ENCODE measurements at regions not wholly inside any gene's neighbourhood (a gene's known extent, or its start where the extent isn't known, plus 50 kb on each side); places are given as distances from the start of the nearest gene placed in this dataset.

DNA sequence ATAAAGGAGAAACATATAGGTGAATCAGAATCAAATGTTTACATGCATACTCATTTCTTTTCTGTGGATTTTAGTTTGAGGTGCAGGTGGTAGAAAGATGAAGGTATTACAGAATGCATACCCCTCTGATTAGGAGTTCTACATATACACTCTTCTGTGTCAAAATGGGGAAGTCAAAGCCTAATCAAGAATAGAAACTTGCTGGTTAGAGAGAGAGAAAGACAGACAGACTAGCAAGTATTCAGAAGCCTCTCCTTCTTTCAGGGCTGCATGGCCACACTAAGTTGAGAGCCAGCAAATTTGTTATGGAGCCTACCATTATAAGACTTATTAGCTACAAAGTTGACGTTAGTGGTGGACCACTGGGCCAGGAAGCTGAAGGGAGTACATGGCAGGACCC lies 358.3 kb upstream of the EYS start:
- H3K4me1 ChIP-seq (ENCODE audit: control insufficient read depth, insufficient read depth, low read length, poor library complexity, severe bottlenecking): no peaks in the 10 kb centered on the region
- H3K36me3 ChIP-seq (ENCODE audit: control insufficient read depth, insufficient read depth, low read length): no peaks in the 10 kb centered on the region
- WGBS, 2 experiments (ENCODE audit: insufficient coverage in 2 of 2): 100% methylated on average over 1 of the region's 1 CpG; no CpG with 5 or more reads in 1 of the 2 experiments
- H3K27ac ChIP-seq (ENCODE audit: low read depth, low read length, severe bottlenecking): no peak overlapping the region
- H3K4me3 ChIP-seq (ENCODE audit: extremely low read depth, insufficient read depth, low read length, poor library complexity, severe bottlenecking): no peak overlapping the region
- no peaks in the 10 kb centered on the region for H3K9me3 ChIP-seq (ENCODE audit: control insufficient read depth, low read length)

DNA sequence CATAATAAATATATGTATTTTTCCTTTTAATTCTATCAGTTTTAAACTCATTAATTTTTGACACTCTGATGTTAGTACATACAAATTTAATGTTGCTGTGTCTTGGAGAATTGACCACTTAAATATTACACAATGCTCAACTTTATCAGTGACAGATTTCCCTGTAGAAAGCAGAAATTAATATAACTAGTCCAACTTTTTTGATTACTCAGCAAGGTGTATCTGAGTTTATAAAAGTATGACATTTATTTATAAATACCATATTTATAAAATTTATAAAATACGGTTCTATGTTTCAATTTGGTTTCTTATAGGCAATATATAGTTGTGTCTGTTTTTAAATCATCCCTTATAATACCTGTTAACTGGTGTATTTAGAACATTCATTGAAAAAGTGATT lies 350.0 kb upstream of the EYS start:
- Histone ChIP-seq H3K27ac (ENCODE audit: low read depth, low read length, severe bottlenecking) (no peak overlapping the region), H3K4me3 (ENCODE audit: extremely low read depth, insufficient read depth, low read length, poor library complexity, severe bottlenecking) (no peak overlapping the region), H3K9me3 (ENCODE audit: control insufficient read depth, low read length) (no peaks in the 10 kb centered on the region), H3K36me3 (ENCODE audit: control insufficient read depth, insufficient read depth, low read length) (no peaks in the 10 kb centered on the region), H3K4me1 (ENCODE audit: control insufficient read depth, insufficient read depth, low read length, poor library complexity, severe bottlenecking) (no peaks in the 10 kb centered on the region)
- WGBS, 2 experiments (ENCODE audit: insufficient coverage in 2 of 2): no CpG with 5 or more reads among the region's 1 CpG

DNA sequence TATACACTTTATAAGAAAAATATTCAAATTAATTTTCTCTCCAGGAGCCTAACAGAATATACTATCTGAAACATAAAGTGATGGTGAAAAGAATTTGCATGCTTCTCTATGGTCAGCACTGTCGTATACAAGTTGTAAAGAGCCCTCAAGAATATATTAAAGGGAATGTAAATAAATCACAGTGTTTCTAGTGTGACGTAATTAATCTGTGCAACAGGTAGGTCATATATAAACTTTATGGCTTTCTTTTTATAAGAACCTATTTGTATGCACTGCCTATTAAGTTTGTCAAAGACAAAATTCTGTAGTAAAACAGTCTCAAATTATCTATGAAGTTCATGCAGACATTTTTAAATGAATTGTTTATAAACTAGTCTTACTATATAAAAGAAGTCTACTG lies 347.9 kb upstream of the EYS start:
- 82% methylated on average over 2 of the region's 2 CpGs; no CpG with 5 or more reads in 1 of the 2 experiments for WGBS, 2 experiments (ENCODE audit: insufficient coverage in 2 of 2)
- H3K36me3 ChIP-seq (ENCODE audit: control insufficient read depth, insufficient read depth, low read length): no peaks in the 10 kb centered on the region

DNA sequence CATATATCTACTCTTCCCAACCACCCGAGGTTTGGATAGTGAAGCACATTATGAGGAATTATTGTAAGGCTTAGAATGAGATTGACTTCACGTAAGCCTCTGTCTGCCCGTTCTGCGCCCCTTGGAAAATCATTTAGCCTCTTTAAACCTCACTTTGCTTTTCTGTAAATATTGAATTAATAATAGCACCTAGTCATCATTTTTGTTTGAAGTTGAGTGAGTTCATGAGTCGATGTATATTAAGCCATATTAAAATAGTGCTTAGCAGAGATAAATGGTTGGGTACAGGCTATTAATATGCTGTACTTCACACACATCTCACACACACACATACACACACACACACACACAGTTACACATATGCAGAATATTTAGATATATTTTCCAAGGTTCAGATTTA lies 344.8 kb upstream of the EYS start:
- Histone ChIP-seq H3K27ac (ENCODE audit: low read depth, low read length, severe bottlenecking) (no peak overlapping the region), H3K36me3 (ENCODE audit: control insufficient read depth, insufficient read depth, low read length) (no peaks in the 10 kb centered on the region), H3K4me3 (ENCODE audit: extremely low read depth, insufficient read depth, low read length, poor library complexity, severe bottlenecking) (no peak overlapping the region), H3K4me1 (ENCODE audit: control insufficient read depth, insufficient read depth, low read length, poor library complexity, severe bottlenecking) (no peaks in the 10 kb centered on the region), H3K9me3 (ENCODE audit: control insufficient read depth, low read length) (no peaks in the 10 kb centered on the region)
- no CpG with 5 or more reads among the region's 5 CpGs for WGBS, 2 experiments (ENCODE audit: insufficient coverage in 2 of 2)

More for the DNA sequence above, 347.9 kb upstream of the EYS start:
- Histone ChIP-seq H3K4me3 (ENCODE audit: extremely low read depth, insufficient read depth, low read length, poor library complexity, severe bottlenecking) (no peak overlapping the region), H3K27ac (ENCODE audit: low read depth, low read length, severe bottlenecking) (no peak overlapping the region), H3K4me1 (ENCODE audit: control insufficient read depth, insufficient read depth, low read length, poor library complexity, severe bottlenecking) (no peaks in the 10 kb centered on the region), H3K9me3 (ENCODE audit: control insufficient read depth, low read length) (no peaks in the 10 kb centered on the region)

DNA sequence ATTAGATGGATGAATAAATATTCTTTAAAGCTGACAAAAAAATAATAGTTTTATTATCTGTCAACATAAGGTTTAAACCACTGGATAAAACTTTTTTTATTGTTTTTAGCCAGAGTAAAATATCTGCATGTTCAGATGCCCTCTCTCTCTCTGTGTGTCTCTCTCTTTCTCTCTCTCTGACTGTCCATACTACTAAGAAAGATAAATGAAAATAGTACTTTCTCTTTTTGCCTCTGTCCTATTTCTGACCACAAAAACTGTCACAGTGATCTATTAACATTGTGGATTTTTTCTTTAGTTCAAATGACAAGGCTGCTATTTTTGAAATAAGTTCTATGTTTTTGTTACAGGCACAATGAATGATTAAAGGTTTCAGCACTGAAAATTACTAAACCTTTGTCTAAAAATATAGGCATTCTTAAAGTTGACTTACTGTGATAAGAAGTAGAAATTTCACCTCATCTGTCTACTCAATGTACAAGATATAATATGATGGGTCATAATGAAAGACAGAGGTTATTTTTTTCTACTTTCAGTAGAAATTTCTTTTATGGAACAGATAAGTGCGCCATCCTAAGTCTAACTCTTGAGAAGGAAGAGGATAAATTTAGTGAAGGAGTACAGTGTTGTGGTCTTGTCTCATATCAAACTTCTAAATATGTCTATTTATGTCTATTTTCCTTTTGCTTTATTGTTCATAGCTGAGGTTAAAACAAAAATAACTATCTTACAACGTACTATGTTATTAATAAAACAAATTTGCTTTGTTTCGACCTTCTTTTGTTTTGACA lies 341.9 kb upstream of the EYS start:
- Histone ChIP-seq H3K4me3 (ENCODE audit: extremely low read depth, insufficient read depth, low read length, poor library complexity, severe bottlenecking) (no peak overlapping the region), H3K4me1 (ENCODE audit: control insufficient read depth, insufficient read depth, low read length, poor library complexity, severe bottlenecking) (no peaks in the 10 kb centered on the region), H3K27ac (ENCODE audit: low read depth, low read length, severe bottlenecking) (no peak overlapping the region), H3K36me3 (ENCODE audit: control insufficient read depth, insufficient read depth, low read length) (no peaks in the 10 kb centered on the region), H3K9me3 (ENCODE audit: control insufficient read depth, low read length) (no peaks in the 10 kb centered on the region)
- WGBS, 2 experiments (ENCODE audit: insufficient coverage in 2 of 2): no CpG with 5 or more reads among the region's 3 CpGs

DNA sequence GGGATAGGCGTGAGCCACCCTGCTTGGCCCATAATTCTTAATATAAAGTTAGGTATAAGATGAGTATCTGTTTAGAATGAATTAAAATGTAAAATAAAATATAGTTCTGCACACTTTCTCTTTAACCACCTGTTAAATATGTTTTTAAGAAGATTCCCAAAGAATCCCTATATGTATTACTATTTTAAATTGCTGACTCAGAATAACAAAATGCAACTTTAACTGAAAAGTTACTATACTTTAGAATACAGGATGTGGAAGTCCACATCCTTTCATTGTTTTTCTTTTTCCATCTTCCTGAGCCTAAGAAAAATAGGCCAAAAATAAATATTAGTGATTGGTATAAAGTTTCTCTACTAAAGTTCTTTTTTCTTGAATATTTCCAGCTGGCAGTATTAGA lies 325.6 kb upstream of the EYS start:
- no CpG with 5 or more reads among the region's 1 CpG for WGBS, 2 experiments (ENCODE audit: insufficient coverage in 2 of 2)
- Histone ChIP-seq H3K27ac (ENCODE audit: low read depth, low read length, severe bottlenecking) (no peak overlapping the region), H3K9me3 (ENCODE audit: control insufficient read depth, low read length) (no peaks in the 10 kb centered on the region), H3K4me1 (ENCODE audit: control insufficient read depth, insufficient read depth, low read length, poor library complexity, severe bottlenecking) (peaks cover 4% of the 10 kb centered on the region), H3K36me3 (ENCODE audit: control insufficient read depth, insufficient read depth, low read length) (no peaks in the 10 kb centered on the region), H3K4me3 (ENCODE audit: extremely low read depth, insufficient read depth, low read length, poor library complexity, severe bottlenecking) (no peak overlapping the region)

DNA sequence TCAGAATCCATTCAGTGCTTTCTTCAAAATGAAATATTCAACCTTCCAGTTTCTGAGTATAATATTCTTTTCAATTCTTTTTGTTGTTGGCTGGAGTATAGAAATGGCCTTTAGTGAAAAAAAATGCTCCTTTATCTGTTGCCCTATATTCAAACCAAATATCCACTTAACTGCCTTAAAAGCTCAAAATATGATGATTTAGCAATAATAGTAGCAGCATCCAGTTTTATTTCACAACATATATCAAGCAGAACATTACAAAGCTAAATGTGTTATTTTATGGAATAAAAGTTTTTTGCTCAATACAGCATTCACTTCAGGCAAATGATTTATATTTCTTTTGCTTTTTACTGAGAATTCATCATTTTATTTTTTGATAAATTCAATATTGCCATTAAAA lies 322.4 kb upstream of the EYS start:
- Histone ChIP-seq H3K4me1 (ENCODE audit: control insufficient read depth, insufficient read depth, low read length, poor library complexity, severe bottlenecking) (peaks cover 4% of the 10 kb centered on the region), H3K9me3 (ENCODE audit: control insufficient read depth, low read length) (no peaks in the 10 kb centered on the region), H3K27ac (ENCODE audit: low read depth, low read length, severe bottlenecking) (no peak overlapping the region), H3K36me3 (ENCODE audit: control insufficient read depth, insufficient read depth, low read length) (no peaks in the 10 kb centered on the region), H3K4me3 (ENCODE audit: extremely low read depth, insufficient read depth, low read length, poor library complexity, severe bottlenecking) (no peak overlapping the region)

DNA sequence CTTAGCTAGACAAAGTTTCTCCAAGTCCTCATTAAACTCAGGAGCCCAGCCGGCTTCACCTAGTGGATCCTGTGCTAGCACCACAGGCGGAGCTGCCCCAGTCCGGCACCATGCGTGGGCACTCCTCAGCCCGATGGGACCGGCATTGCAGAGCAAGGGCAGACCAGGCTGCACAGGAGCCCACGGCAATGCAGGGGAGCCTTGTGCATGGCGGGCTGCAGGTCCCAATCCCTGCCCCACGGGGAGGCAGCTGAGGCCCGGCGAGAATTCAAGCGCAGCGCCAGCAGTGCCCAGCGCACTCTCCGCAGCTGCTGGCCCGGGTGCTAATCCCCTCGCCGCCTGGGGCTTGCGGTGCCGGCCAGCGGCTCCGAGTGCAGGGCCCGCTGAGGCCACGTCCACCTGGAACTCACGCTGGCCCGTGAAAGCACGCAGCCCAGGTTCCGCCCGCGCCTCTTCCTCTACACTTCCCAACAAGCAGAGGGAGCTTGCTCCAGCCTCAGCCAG lies 292.3 kb upstream of the EYS start:
- 90 to 93% methylated on average over 26 to 30 of the region's 30 CpGs for WGBS, 2 experiments (ENCODE audit: insufficient coverage in 2 of 2)
- no peak overlapping the region for H3K27ac ChIP-seq (ENCODE audit: low read depth, low read length, severe bottlenecking)
- no peaks in the 10 kb centered on the region for H3K4me1 ChIP-seq (ENCODE audit: control insufficient read depth, insufficient read depth, low read length, poor library complexity, severe bottlenecking)
- no peaks in the 10 kb centered on the region for H3K36me3 ChIP-seq (ENCODE audit: control insufficient read depth, insufficient read depth, low read length)
- no peak overlapping the region for H3K4me3 ChIP-seq (ENCODE audit: extremely low read depth, insufficient read depth, low read length, poor library complexity, severe bottlenecking)
- H3K9me3 ChIP-seq (ENCODE audit: control insufficient read depth, low read length): no peaks in the 10 kb centered on the region

DNA sequence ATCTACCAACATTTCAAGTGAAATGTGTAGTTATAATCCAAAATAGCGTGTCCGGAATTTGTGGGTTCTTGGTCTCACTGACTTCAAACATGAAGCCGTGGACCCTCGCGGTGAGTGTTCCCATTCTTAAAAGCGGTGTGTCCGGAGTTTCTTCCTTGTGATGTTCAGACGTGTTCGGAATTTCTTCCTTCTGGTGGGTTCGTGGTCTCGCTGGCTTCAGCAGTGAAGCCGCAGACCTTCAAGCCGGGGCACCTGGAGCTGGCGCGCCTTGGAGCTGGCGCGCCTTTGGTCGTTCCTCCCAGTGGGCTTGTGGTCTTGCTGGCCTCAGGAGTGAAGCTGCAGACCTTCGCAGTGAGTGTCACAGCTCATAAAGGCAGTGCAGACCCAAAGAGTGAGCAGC lies 291.5 kb upstream of the EYS start:
- Histone ChIP-seq H3K9me3 (ENCODE audit: control insufficient read depth, low read length) (no peaks in the 10 kb centered on the region), H3K4me1 (ENCODE audit: control insufficient read depth, insufficient read depth, low read length, poor library complexity, severe bottlenecking) (no peaks in the 10 kb centered on the region), H3K36me3 (ENCODE audit: control insufficient read depth, insufficient read depth, low read length) (no peaks in the 10 kb centered on the region), H3K27ac (ENCODE audit: low read depth, low read length, severe bottlenecking) (no peak overlapping the region), H3K4me3 (ENCODE audit: extremely low read depth, insufficient read depth, low read length, poor library complexity, severe bottlenecking) (no peak overlapping the region)
- 95% methylated on average over 18 to 19 of the region's 19 CpGs for WGBS, 2 experiments (ENCODE audit: insufficient coverage in 2 of 2)

DNA sequence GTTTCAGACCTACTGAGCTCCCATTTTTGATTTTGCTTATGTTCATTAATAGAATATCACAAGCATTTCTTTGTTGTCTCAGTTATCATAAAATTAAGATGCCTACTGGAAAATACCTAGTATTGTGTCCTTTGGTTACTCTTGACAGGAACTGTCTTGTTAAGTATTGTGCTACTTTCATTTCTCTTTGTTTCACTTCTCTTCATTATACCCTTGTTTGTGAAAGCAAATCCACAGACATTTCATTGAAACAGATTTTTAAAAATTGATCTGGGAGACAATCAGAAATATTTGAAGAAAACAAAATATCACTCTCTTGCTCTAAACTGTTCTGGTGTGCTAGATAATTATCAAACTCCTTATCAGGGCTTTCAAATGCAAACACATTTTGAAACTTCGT lies 290.5 kb upstream of the EYS start:
- Histone ChIP-seq H3K4me1 (ENCODE audit: control insufficient read depth, insufficient read depth, low read length, poor library complexity, severe bottlenecking) (no peaks in the 10 kb centered on the region), H3K27ac (ENCODE audit: low read depth, low read length, severe bottlenecking) (no peak overlapping the region), H3K9me3 (ENCODE audit: control insufficient read depth, low read length) (no peaks in the 10 kb centered on the region), H3K36me3 (ENCODE audit: control insufficient read depth, insufficient read depth, low read length) (no peaks in the 10 kb centered on the region), H3K4me3 (ENCODE audit: extremely low read depth, insufficient read depth, low read length, poor library complexity, severe bottlenecking) (no peak overlapping the region)
- WGBS, 2 experiments (ENCODE audit: insufficient coverage in 2 of 2): 80% methylated on average over 1 of the region's 1 CpG; no CpG with 5 or more reads in 1 of the 2 experiments

DNA sequence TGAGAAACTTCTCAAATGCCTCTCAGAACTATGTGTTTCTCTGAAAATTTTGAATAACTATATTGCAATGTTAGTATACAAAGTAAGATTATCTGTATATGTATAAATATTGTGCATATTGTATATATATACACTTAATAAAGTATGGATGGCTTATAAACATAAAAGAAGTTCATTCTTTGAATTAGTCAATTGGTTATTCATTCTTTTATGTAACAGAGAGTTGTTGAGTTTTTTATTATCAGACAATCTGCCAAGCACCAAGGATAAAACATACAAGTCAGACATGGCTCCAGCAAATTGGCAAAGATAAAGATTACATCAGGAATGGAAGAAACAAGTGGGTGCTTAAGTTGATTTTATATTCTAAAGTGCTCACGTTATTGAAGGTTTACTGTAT lies 289.1 kb upstream of the EYS start:
- Histone ChIP-seq H3K4me1 (ENCODE audit: control insufficient read depth, insufficient read depth, low read length, poor library complexity, severe bottlenecking) (no peaks in the 10 kb centered on the region), H3K9me3 (ENCODE audit: control insufficient read depth, low read length) (no peaks in the 10 kb centered on the region), H3K4me3 (ENCODE audit: extremely low read depth, insufficient read depth, low read length, poor library complexity, severe bottlenecking) (no peak overlapping the region), H3K36me3 (ENCODE audit: control insufficient read depth, insufficient read depth, low read length) (no peaks in the 10 kb centered on the region), H3K27ac (ENCODE audit: low read depth, low read length, severe bottlenecking) (no peak overlapping the region)
- no CpG with 5 or more reads among the region's 1 CpG for whole genome bisulfite sequencing, 2 experiments (ENCODE audit: insufficient coverage in 2 of 2)
